Esophagus squamous epithelium (tissue), 4 donors: ENCODE measurements at regions not wholly inside any gene's neighbourhood (a gene's known extent, or its start where the extent isn't known, plus 50 kb on each side); places are given as distances from the start of the nearest gene placed in this dataset.

ENCODE experiments used
- CTCF ChIP-seq, 6 experiments: fragments of 450-650 bp in 4 of 6; fragments of 200-600 bp in 2 of 6; sonication (generic) in 2 of 6; IDR thresholded peaks; one replicate each; pipeline ENCODE4 v1.5.1; 2016 to 2019; ENCODE audit warnings: antibody characterized with exemption in 6 of 6, mild to moderate bottlenecking in 4 of 6, moderate library complexity in 4 of 6
- POLR2A ChIP-seq, 4 donors: fragments of 450-650 bp; IDR thresholded peaks; one replicate each; pipeline ENCODE4 v1.6.1; 2017; ENCODE audit warnings: antibody characterized with exemption in 4 of 4, mild to moderate bottlenecking in 4 of 4, moderate library complexity in 3 of 4

- TF ChIP-seq CTCF (IDR thresholded peaks at IDR 0.05) (no peak), POLR2A (IDR thresholded peaks at IDR 0.05) (no peak)
Measured at GRCh38 chr11:45402049-45402630, 116.0 kb upstream of the SYT13 start.
